NCI-H524 treated with DMSO at 0.1 percent for 48 hours (cell line): ENCODE measurements at regions not wholly inside any gene's neighbourhood (a gene's known extent, or its start where the extent isn't known, plus 50 kb on each side); places are given as distances from the start of the nearest gene placed in this dataset.

Experiments used
- DNase-seq: peaks from one replicate; lab custom pipeline; 2025; lab: John Stamatoyannopoulos, UW

- DNase-seq, result no peak
Observed at GRCh38 chr4:154088741-154089140, 299.9 kb upstream of the SFRP2 start.

- no peak for DNase-seq
Observed at GRCh38 chr4:154086247-154086646, 297.4 kb upstream of the SFRP2 start.

GRCh38 chr4:154084864-154085263 lies 296.0 kb upstream of the SFRP2 start:
- DNase-seq, result no peak

- no peak for DNase-seq
Observed at GRCh38 chr4:154082760-154083535, 294.1 kb upstream of the SFRP2 start.

- no peak for DNase-seq
Observed at GRCh38 chr4:154081391-154081790, 292.5 kb upstream of the SFRP2 start.

GRCh38 chr4:154078504-154079350 lies 289.8 kb upstream of the SFRP2 start:
- no peak for DNase-seq

- DNase-seq, result no peak
Observed at GRCh38 chr4:154076921-154077320, 288.0 kb upstream of the SFRP2 start.

- DNase-seq, result no peak
Observed at GRCh38 chr4:154073107-154073822, 284.4 kb upstream of the SFRP2 start.

- DNase-seq, result no peak
Observed at GRCh38 chr4:154067786-154068185, 278.9 kb upstream of the SFRP2 start.

GRCh38 chr4:154065368-154065767 lies 276.5 kb upstream of the SFRP2 start:
- DNase-seq, result no peak

GRCh38 chr4:154064244-154064643 lies 275.4 kb upstream of the SFRP2 start:
- DNase-seq, result no peak

GRCh38 chr4:154049457-154050181 lies 260.7 kb upstream of the SFRP2 start:
- DNase-seq, result no peak

- DNase-seq, result no peak
Observed at GRCh38 chr4:154047733-154048132, 258.9 kb upstream of the SFRP2 start.

GRCh38 chr4:154044742-154045485 lies 256.0 kb upstream of the SFRP2 start:
- DNase-seq, result no peak

GRCh38 chr4:154044108-154044531 lies 255.2 kb upstream of the SFRP2 start:
- DNase-seq, result no peak

- DNase-seq, result no peak
Observed at GRCh38 chr4:154041640-154042039, 252.8 kb upstream of the SFRP2 start.

- DNase-seq, result no peak
Observed at GRCh38 chr4:154039435-154040343, 250.8 kb upstream of the SFRP2 start.

GRCh38 chr4:154036856-154037255 lies 248.0 kb upstream of the SFRP2 start:
- DNase-seq, result no peak

GRCh38 chr4:154035341-154035740 lies 246.5 kb upstream of the SFRP2 start:
- no peak for DNase-seq

- DNase-seq, result no peak
Observed at GRCh38 chr4:154033921-154034320, 245.0 kb upstream of the SFRP2 start.
